Esophagus muscularis mucosa (tissue), 4 donors: ENCODE measurements at regions not wholly inside any gene's neighbourhood (a gene's known extent, or its start where the extent isn't known, plus 50 kb on each side); places are given as distances from the start of the nearest gene placed in this dataset.

Experiments
- DNase-seq: peaks from one replicate; pipeline ENCODE4 v3.0.0-alpha.2; 2017; ENCODE audit errors: extremely low spot score
- H3K27ac ChIP-seq, 4 donors: fragments of 200-600 bp; sonication (generic); replicated peaks in 1 of 4; 1 replicate in 3 of 4; 2 replicates in 1 of 4; pipeline ENCODE4 v1.5.1; 2016 to 2019; ENCODE audit warnings: mild to moderate bottlenecking in 1 of 4
- H3K27me3 ChIP-seq, 4 donors: fragments of 200-600 bp; sonication (generic); one replicate each; pipeline versions ENCODE4 v1.5.1 to v1.6.0; 2016 to 2019
- H3K36me3 ChIP-seq, 4 donors: fragments of 200-600 bp; sonication (generic); one replicate each; pipeline ENCODE4 v1.5.1; 2016 to 2019
- H3K4me1 ChIP-seq, 4 donors: fragments of 200-600 bp; sonication (generic); one replicate each; pipeline ENCODE4 v1.5.1; 2016 to 2019
- H3K4me3 ChIP-seq, 4 donors: fragments of 200-600 bp; sonication (generic); 1 replicate in 2 of 4; 2 replicates in 2 of 4; pipeline ENCODE4 v1.5.1; 2016 to 2019; ENCODE audit warnings: mild to moderate bottlenecking in 4 of 4, moderate library complexity in 1 of 4
- H3K9me3 ChIP-seq, 4 donors: fragments of 200-600 bp; sonication (generic); 1 replicate in 3 of 4; 2 replicates in 1 of 4; pipeline ENCODE4 v1.5.1; 2016 to 2019
- CTCF ChIP-seq, 3 experiments: fragments of 200-600 bp in 2 of 3; fragments of 450-650 bp in 1 of 3; sonication (generic) in 2 of 3; IDR thresholded peaks; one replicate each; pipeline ENCODE4 v1.5.1; 2017 to 2019; ENCODE audit warnings: antibody characterized with exemption in 3 of 3, mild to moderate bottlenecking in 2 of 3, moderate library complexity in 1 of 3
- EP300 ChIP-seq: sonication (generic); formaldehyde crosslinking; IDR thresholded peaks from one replicate; pipeline ENCODE4 v1.6.1; 2017; ENCODE audit warnings: antibody characterized with exemption
- POLR2A ChIP-seq: fragments of 450-650 bp; IDR thresholded peaks from one replicate; pipeline ENCODE4 v1.6.1; 2017; ENCODE audit warnings: antibody characterized with exemption, moderate library complexity, mild to moderate bottlenecking, low read depth
- POLR2AphosphoS5 ChIP-seq, 2 donors: sonication (generic); formaldehyde crosslinking; IDR thresholded peaks; one replicate each; pipeline ENCODE4 v1.6.1; 2017; ENCODE audit warnings: antibody characterized with exemption in 2 of 2
- WGBS: methylation state at CpG from one replicate; pipeline ENCODE4 v1.1.5; 2018; 5-methylcytosine and 5-hydroxymethylcytosine counted together
- intact Hi-C: fragments of 100-400 bp; cut with DNase I; formaldehyde crosslinking; loops from one replicate; pipeline ENCODE4 v1.15.1; 2023

- Histone ChIP-seq H3K27me3 (no peaks in the 10 kb centered on the region), H3K4me3 (no peak overlapping the region), H3K9me3 (no peaks in the 10 kb centered on the region), H3K27ac (no peak overlapping the region), H3K4me1 (no peaks in the 10 kb centered on the region), H3K36me3 (no peaks in the 10 kb centered on the region)
- no peak for DNase-seq
- 83% methylated on average over 1 of the region's 1 CpG for WGBS
- TF ChIP-seq CTCF (IDR thresholded peaks at IDR 0.05): no peak
- intact Hi-C loops: no loop called here
Observed at GRCh38 chrX:42530027-42530426, 247.9 kb downstream of the PPP1R2C start.

- Histone ChIP-seq H3K27ac (no peak overlapping the region), H3K4me1 (peaks cover 0 to 4% (median 0%) of the 10 kb centered on the region in 4 donors), H3K4me3 (no peak overlapping the region), H3K36me3 (no peaks in the 10 kb centered on the region), H3K27me3 (no peaks in the 10 kb centered on the region), H3K9me3 (no peaks in the 10 kb centered on the region)
- DNase-seq: no peak
- 79% methylated on average over 1 of the region's 1 CpG for WGBS
- TF ChIP-seq CTCF (IDR thresholded peaks at IDR 0.05) (no peak), POLR2AphosphoS5 (IDR thresholded peaks at IDR 0.05) (no peak)
- intact Hi-C loops: no loop called here
Observed at GRCh38 chrX:42524379-42524778, 253.6 kb downstream of the PPP1R2C start.

GRCh38 chrX:42519666-42520231 is 258.2 kb downstream of the PPP1R2C start:
- no peaks in the 10 kb centered on the region for H3K9me3 ChIP-seq
- no peak for TF ChIP-seq CTCF (IDR thresholded peaks at IDR 0.05)
- no peak for TF ChIP-seq EP300
- no peak for TF ChIP-seq POLR2AphosphoS5 (IDR thresholded peaks at IDR 0.05)
- no peak for TF ChIP-seq POLR2A
- no peak overlapping the region for H3K4me3 ChIP-seq
- DNase-seq: no peak
- peaks cover 0 to 4% (median 0%) of the 10 kb centered on the region in 4 donors for H3K4me1 ChIP-seq
- H3K27ac ChIP-seq: no peak overlapping the region
- H3K27me3 ChIP-seq: no peaks in the 10 kb centered on the region
- intact Hi-C loops: no loop called here
- WGBS: 81% methylated on average over 1 of the region's 1 CpG
- no peaks in the 10 kb centered on the region for H3K36me3 ChIP-seq

- Histone ChIP-seq H3K27me3 (no peaks in the 10 kb centered on the region), H3K36me3 (no peaks in the 10 kb centered on the region), H3K4me3 (no peak overlapping the region), H3K4me1 (no peaks in the 10 kb centered on the region), H3K27ac (no peak overlapping the region), H3K9me3 (peaks cover 0 to 8% (median 0%) of the 10 kb centered on the region in 4 donors)
- TF ChIP-seq EP300 (no peak), POLR2A (no peak)
- 75% methylated on average over 1 of the region's 1 CpG for WGBS
- no peak for DNase-seq
- intact Hi-C loops: no loop called here
Observed at GRCh38 chrX:42515939-42516338, 262.0 kb downstream of the PPP1R2C start.

GRCh38 chrX:42505016-42505415 is 272.9 kb downstream of the PPP1R2C start:
- Histone ChIP-seq H3K27ac (no peak overlapping the region), H3K4me1 (no peaks in the 10 kb centered on the region), H3K36me3 (no peaks in the 10 kb centered on the region), H3K27me3 (no peaks in the 10 kb centered on the region), H3K9me3 (no peaks in the 10 kb centered on the region), H3K4me3 (no peak overlapping the region)
- DNase-seq: no peak
- 56% methylated on average over 7 of the region's 7 CpGs for WGBS
- intact Hi-C loops: no loop called here
- TF ChIP-seq POLR2A (no peak), EP300 (no peak), CTCF (IDR thresholded peaks at IDR 0.05) (no peak)
